ENCODE measurements at regions not wholly inside any gene's neighbourhood (a gene's known extent, or its start where the extent isn't known, plus 50 kb on each side); places are given as distances from the start of the nearest gene placed in this dataset.

GRCh38 chr15:38691965-38692788 lies 127.6 kb upstream of the RASGRP1 start:
- Histone ChIP-seq H3K36me3 (no peaks in the 10 kb centered on the region), H3K27ac (no peak overlapping the region), H3K4me1 (peaks cover 0 to 3% (median 0%) of the 10 kb centered on the region in 4 donors), H3K9me3 (no peaks in the 10 kb centered on the region), H3K4me3 (no peak overlapping the region), H3K27me3 (no peaks in the 10 kb centered on the region)
- DNase-seq: no peak
- TF ChIP-seq POLR2A (IDR thresholded peaks at IDR 0.05) (no peak), CTCF (IDR thresholded peaks at IDR 0.05) (no peak)

- TF ChIP-seq POLR2A (IDR thresholded peaks at IDR 0.05) (no peak), CTCF (IDR thresholded peaks at IDR 0.05) (no peak)
- Histone ChIP-seq H3K27me3 (no peaks in the 10 kb centered on the region), H3K27ac (no peak overlapping the region), H3K36me3 (no peaks in the 10 kb centered on the region), H3K4me3 (no peak overlapping the region), H3K4me1 (peaks cover 0 to 3% (median 0%) of the 10 kb centered on the region in 4 donors), H3K9me3 (no peaks in the 10 kb centered on the region)
- no peak for DNase-seq
Measured at GRCh38 chr15:38692789-38693062, 128.1 kb upstream of the RASGRP1 start.

- DNase-seq: no peak
- Histone ChIP-seq H3K4me1 (peaks cover 0 to 3% (median 0%) of the 10 kb centered on the region in 4 donors), H3K27me3 (no peaks in the 10 kb centered on the region), H3K9me3 (no peaks in the 10 kb centered on the region), H3K36me3 (no peaks in the 10 kb centered on the region), H3K27ac (peak overlapping the region in 3 of 4 donors; percentile 7 to 74 (median 9)), H3K4me3 (no peak overlapping the region)
- TF ChIP-seq CTCF (IDR thresholded peaks at IDR 0.05): no peak
- TF ChIP-seq POLR2A (IDR thresholded peaks at IDR 0.05): no peak
Measured at GRCh38 chr15:38695249-38696108, 130.9 kb upstream of the RASGRP1 start.

GRCh38 chr15:38696109-38696727 lies 131.6 kb upstream of the RASGRP1 start:
- peak in 1 of 3 donors; percentile 83 for DNase-seq
- H3K4me3 ChIP-seq: no peak overlapping the region
- H3K9me3 ChIP-seq: no peaks in the 10 kb centered on the region
- TF ChIP-seq CTCF (IDR thresholded peaks at IDR 0.05) (no peak), POLR2A (IDR thresholded peaks at IDR 0.05) (no peak)
- no peaks in the 10 kb centered on the region for H3K36me3 ChIP-seq
- peaks cover 0 to 3% (median 0%) of the 10 kb centered on the region in 4 donors for H3K4me1 ChIP-seq
- H3K27ac ChIP-seq: peak overlapping the region in 3 of 4 donors; percentile 7 to 74 (median 9)
- no peaks in the 10 kb centered on the region for H3K27me3 ChIP-seq

GRCh38 chr15:38696790-38697495 lies 132.3 kb upstream of the RASGRP1 start:
- Histone ChIP-seq H3K27me3 (no peaks in the 10 kb centered on the region), H3K27ac (peak overlapping the region in 3 of 4 donors; percentile 7 to 74 (median 9)), H3K4me3 (no peak overlapping the region), H3K9me3 (no peaks in the 10 kb centered on the region), H3K36me3 (no peaks in the 10 kb centered on the region), H3K4me1 (peaks cover 0 to 6% (median 0%) of the 10 kb centered on the region in 4 donors)
- TF ChIP-seq POLR2A (IDR thresholded peaks at IDR 0.05): no peak
- no peak for TF ChIP-seq CTCF (IDR thresholded peaks at IDR 0.05)
- DNase-seq: no peak
